HG02973 (cell line): ENCODE measurements at regions not wholly inside any gene's neighbourhood (a gene's known extent, or its start where the extent isn't known, plus 50 kb on each side); places are given as distances from the start of the nearest gene placed in this dataset.

Source experiments
- ATAC-seq: cut with Tn5 transposase; IDR thresholded peaks from one replicate; pipeline ENCODE4 v1.9.1; 2021; ENCODE audit warnings: moderate library complexity; ENCODE audit not compliant: unreplicated experiment

GRCh38 chr13:70203661-70204229 lies 95.5 kb upstream of the KLHL1 start:
- no peak for ATAC-seq

- ATAC-seq = no peak
Observed at GRCh38 chr13:70191034-70191433, 82.8 kb upstream of the KLHL1 start.

- ATAC-seq = no peak
Observed at GRCh38 chr13:70189981-70190380, 81.7 kb upstream of the KLHL1 start.

- no peak for ATAC-seq
Observed at GRCh38 chr13:70188567-70188966, 80.3 kb upstream of the KLHL1 start.

GRCh38 chr13:70183041-70183440 lies 74.8 kb upstream of the KLHL1 start:
- ATAC-seq = no peak
